Stomach smooth muscle (tissue), 2 donors: ENCODE measurements at regions not wholly inside any gene's neighbourhood (a gene's known extent, or its start where the extent isn't known, plus 50 kb on each side); places are given as distances from the start of the nearest gene placed in this dataset.
A peak's percentile ranks its signal among the peaks of the same experiment; 100 is the strongest.
"Not testable (repeated sequence)": the region's sequence is repeated elsewhere in the genome, so short reads cannot be mapped to it uniquely, and the experiment has no call there.

Experiments used
- H3K27ac ChIP-seq: one replicate; pipeline ENCODE4 v1.7.0; 2013; ENCODE audit warnings: mild to moderate bottlenecking, low read length, inconsistent platforms
- H3K27me3 ChIP-seq, 2 donors: one replicate each; pipeline ENCODE4 v1.7.0; 2013; ENCODE audit warnings: low read length in 2 of 2; ENCODE audit not compliant: insufficient read depth in 2 of 2, control insufficient read depth in 1 of 2
- H3K36me3 ChIP-seq, 2 donors: one replicate each; pipeline ENCODE4 v1.7.0; 2013; ENCODE audit warnings: low read length in 2 of 2; ENCODE audit not compliant: control insufficient read depth in 2 of 2, insufficient read depth in 2 of 2
- H3K4me1 ChIP-seq: one replicate; pipeline ENCODE4 v1.7.0; 2013; ENCODE audit warnings: low read length; ENCODE audit not compliant: control insufficient read depth, insufficient read depth
- H3K4me3 ChIP-seq, 2 donors: one replicate each; pipeline ENCODE4 v1.7.0; 2013; ENCODE audit warnings: low read length in 2 of 2
- H3K9ac ChIP-seq, 2 donors: one replicate each; pipeline ENCODE4 v1.7.0; 2013; ENCODE audit warnings: low read length in 2 of 2, mild to moderate bottlenecking in 1 of 2
- H3K9me3 ChIP-seq, 2 donors: one replicate each; pipeline ENCODE4 v1.7.0; 2013; ENCODE audit warnings: low read length in 2 of 2; ENCODE audit not compliant: control insufficient read depth in 2 of 2
- donor health status: healthy.
- donor health status: Pancreatic carcinoma.

DNA sequence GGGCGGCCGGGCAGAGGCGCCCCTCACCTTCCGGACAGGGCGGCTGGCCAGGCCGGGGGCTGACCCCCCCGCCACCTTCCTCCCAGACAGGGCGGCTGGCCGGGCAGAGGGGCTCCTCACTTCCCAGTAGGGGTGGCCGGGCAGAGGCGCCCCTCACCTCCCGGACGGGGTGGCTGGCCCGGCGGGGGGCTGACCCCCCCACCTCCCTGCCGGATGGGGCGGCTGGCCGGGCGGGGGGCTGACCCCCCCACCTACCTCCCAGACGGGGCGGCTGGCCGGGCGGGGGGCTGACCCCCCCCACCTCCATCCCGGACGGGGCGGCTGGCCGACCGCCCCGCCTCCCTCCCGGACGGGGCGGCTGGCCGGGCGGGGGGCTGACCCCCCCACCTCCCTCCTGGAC lies 1615.5 kb upstream of the C9orf72 start:
- H3K36me3 ChIP-seq, H3K4me3 ChIP-seq, H3K9me3 ChIP-seq: not testable (repeated sequence)

DNA sequence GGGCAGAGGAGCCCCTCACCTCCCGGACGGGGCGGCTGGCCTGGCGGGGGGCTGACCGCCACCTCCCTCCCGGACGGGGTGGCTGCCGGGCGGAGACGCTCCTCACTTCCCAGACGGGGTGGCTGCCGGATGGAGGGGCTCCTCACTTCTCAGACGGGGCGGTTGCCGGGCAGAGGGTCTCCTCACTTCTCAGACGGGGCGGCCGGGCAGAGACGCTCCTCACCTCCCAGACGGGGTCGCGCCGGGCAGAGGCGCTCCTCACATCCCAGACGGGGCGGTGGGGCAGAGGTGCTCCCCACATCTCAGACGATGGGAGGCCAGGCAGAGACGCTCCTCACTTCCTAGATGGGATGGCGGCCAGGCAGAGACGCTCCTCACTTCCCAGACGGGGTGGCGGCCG lies 1615.9 kb upstream of the C9orf72 start:
- H3K4me1 ChIP-seq, H3K27ac ChIP-seq, H3K4me3 ChIP-seq, H3K27me3 ChIP-seq, H3K36me3 ChIP-seq, H3K9ac ChIP-seq, H3K9me3 ChIP-seq: not testable (repeated sequence)

More for the DNA sequence above, 1615.5 kb upstream of the C9orf72 start:
- H3K9ac ChIP-seq, H3K27me3 ChIP-seq, H3K27ac ChIP-seq, H3K4me1 ChIP-seq: not testable (repeated sequence)

DNA sequence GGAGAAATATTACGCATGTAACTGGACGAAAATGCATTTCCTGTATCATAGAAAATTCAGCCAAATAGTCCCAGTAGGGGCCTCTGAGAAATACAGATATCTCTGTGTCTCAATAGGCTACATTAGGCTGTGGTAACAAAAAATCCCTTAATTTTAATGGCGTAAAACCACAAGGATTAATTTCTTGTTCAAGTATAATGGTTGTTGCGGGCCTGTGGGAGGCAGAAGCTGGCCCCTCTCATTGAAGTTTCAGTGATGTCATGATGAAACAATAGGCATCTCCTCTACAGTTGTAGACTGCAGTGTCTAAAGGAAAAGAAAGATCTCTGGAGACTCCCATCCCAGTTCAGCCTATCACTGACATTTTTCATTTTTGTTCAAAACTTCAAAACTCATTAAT lies 1625.6 kb upstream of the C9orf72 start:
- Histone ChIP-seq H3K9ac (no peak overlapping the region), H3K4me1 (no peaks in the 10 kb centered on the region), H3K9me3 (no peaks in the 10 kb centered on the region), H3K27me3 (no peaks in the 10 kb centered on the region), H3K27ac (no peak overlapping the region), H3K36me3 (no peaks in the 10 kb centered on the region), H3K4me3 (no peak overlapping the region)

DNA sequence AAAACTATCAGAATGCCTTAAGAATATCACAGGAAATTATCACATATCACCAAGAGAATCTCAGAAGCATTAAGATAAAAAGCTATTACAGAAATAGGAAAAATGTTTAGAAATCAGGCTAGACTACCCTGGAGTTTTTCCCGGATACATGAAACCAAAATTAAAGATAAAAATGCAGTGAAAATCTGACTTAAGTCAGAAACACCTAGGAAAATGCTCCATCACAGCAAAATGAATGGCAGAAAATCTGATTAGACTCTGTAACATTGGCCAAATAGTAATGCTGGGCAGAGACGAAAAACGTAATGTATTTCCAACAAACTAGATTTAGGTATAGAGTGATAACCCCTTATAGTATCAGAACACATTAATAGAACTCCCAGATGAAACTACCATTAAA lies 1626.7 kb upstream of the C9orf72 start:
- Histone ChIP-seq H3K27ac (no peak overlapping the region), H3K9me3 (no peaks in the 10 kb centered on the region), H3K27me3 (no peaks in the 10 kb centered on the region), H3K9ac (no peak overlapping the region), H3K36me3 (no peaks in the 10 kb centered on the region), H3K4me1 (no peaks in the 10 kb centered on the region), H3K4me3 (no peak overlapping the region)

DNA sequence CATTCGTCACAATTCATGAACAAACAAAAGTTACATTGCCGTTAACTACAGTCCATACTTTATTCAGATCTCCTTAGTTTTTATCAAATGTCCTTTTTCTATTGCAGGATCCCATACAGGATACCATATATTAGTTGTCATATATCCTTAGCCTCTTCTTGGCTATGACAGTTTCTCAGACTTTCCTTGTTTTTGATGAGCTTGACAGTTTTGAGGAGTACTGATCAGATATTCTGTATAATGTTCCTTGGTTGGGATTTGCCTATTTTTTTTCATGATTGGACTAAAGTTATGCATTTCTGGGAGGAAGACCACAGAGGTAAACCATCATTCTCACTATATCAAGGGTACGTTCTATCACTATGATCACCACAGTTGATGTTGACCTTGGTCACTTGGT lies 1627.4 kb upstream of the C9orf72 start:
- Histone ChIP-seq H3K9me3 (no peaks in the 10 kb centered on the region), H3K9ac (no peak overlapping the region)

DNA sequence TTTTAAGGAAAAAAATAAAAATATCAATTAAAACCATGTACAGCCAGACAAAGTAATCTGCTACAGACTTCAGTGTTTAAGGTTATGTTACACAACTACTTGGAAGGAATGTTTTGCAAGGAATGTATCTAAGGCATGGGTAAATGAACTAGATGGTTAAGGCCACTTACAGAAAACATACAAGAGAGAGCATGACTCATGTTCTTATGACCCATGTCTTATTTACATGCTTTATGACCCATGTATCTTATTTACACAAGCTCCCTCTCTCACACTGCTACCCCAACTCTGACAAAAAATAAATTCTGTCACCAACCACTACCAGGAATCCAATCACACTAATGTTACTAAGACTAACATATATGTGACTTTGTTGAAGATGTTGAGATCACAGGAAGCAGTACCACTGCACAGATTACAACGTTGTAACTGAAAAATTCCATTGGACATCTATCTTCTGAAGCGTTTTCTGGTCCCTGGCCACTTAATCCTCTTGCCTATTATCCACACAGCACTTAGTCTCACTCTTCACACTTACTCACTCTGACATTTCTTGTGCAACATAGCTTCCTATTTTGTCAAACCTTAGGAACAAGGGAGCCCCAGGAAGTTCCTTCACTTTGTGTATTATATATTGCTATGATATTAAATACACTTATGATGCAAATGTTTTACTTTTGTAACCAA lies 1630.1 kb upstream of the C9orf72 start:
- Histone ChIP-seq H3K4me1 (no peaks in the 10 kb centered on the region), H3K27me3 (no peaks in the 10 kb centered on the region), H3K9ac (no peak overlapping the region), H3K27ac (no peak overlapping the region), H3K36me3 (no peaks in the 10 kb centered on the region), H3K4me3 (no peak overlapping the region), H3K9me3 (no peaks in the 10 kb centered on the region)

More for the DNA sequence above, 1627.4 kb upstream of the C9orf72 start:
- H3K36me3 ChIP-seq = no peaks in the 10 kb centered on the region
- no peaks in the 10 kb centered on the region for H3K27me3 ChIP-seq
- H3K27ac ChIP-seq = no peak overlapping the region
- no peaks in the 10 kb centered on the region for H3K4me1 ChIP-seq
- H3K4me3 ChIP-seq = no peak overlapping the region

DNA sequence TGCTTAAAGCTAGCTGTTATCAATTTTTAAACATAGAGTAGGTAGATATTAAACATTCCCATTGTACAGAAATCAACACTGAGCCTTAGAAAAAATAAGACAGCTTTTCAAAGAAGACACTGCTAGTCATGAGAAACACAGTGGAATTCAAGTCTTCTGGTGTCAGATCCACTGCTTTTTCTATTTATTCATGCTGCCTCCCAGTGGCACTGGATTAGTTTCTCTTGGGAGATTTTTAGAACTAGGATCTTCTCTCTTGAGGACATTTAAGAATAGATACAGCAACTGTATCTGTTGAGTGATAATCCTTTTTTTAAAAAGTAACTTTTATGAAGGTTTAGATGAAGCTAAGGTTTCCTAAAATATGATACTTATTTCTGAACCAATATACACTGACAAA lies 1635.4 kb upstream of the C9orf72 start:
- peaks cover 15 to 28% of the 10 kb centered on the region in 2 donors for H3K27me3 ChIP-seq
- no peak overlapping the region for H3K4me3 ChIP-seq
- no peak overlapping the region for H3K27ac ChIP-seq
- no peaks in the 10 kb centered on the region for H3K36me3 ChIP-seq
- H3K9me3 ChIP-seq = no peaks in the 10 kb centered on the region
- H3K4me1 ChIP-seq = peaks cover 14% of the 10 kb centered on the region
- H3K9ac ChIP-seq = no peak overlapping the region

DNA sequence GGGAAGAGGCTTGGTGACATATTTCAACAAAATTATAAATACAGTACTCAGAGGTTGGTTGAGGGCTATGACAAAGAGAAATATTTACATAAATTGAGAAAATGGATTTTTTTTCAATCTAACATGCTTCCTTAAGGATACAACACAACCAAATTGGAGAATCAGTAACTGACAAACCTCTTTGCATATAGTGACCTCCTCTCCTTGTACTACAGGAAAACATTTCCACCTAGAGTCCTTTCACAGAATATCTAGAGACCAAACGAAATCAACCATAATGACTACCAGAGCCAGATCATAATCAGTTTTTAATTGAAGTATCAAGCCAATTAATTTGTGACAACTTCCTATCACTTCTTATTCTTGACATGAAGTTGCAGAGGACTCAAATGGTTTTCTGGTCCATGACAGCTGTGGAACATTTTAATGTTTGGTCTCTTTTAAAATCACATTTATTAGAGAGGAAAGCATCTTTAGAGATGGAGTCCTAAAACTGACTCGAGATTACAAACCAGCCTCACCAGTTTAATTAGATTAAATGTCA lies 1636.5 kb upstream of the C9orf72 start:
- no peaks in the 10 kb centered on the region for H3K36me3 ChIP-seq
- H3K4me1 ChIP-seq = peaks cover 18% of the 10 kb centered on the region
- H3K27ac ChIP-seq = no peak overlapping the region
- H3K9ac ChIP-seq = no peak overlapping the region
- peaks cover 25 to 39% of the 10 kb centered on the region in 2 donors for H3K27me3 ChIP-seq
- no peak overlapping the region for H3K4me3 ChIP-seq
- no peaks in the 10 kb centered on the region for H3K9me3 ChIP-seq

DNA sequence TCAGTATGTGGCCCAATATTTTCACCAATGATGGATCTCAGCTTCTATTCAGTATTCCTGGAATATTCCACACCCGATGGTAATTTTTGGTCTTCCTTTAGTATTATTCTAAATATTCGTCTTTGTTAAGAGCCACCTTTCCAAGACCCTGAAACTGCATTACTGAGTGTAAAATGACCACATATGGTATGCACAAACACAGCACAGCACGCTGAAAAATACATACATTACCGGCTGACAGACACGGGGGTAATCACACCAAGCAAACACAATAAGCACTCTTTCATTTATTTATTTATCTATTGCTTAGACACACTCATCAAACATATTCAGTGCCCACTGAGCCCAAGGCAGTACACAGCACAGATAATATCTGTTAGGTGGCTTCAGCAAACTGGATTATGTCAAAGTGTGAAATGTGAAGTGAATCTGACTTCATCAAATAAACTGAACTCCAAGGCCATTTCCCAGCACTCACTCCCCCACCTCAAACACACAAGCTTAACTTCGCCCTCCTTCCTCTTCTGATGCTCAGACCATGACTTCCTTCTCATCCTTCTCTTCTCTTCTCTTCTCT lies 1637.8 kb upstream of the C9orf72 start:
- no peaks in the 10 kb centered on the region for H3K36me3 ChIP-seq
- no peaks in the 10 kb centered on the region for H3K9me3 ChIP-seq
- H3K27ac ChIP-seq = no peak overlapping the region
- peaks cover 28 to 51% of the 10 kb centered on the region in 2 donors for H3K27me3 ChIP-seq
- H3K9ac ChIP-seq = no peak overlapping the region
- peaks cover 19% of the 10 kb centered on the region for H3K4me1 ChIP-seq
- H3K4me3 ChIP-seq = no peak overlapping the region

DNA sequence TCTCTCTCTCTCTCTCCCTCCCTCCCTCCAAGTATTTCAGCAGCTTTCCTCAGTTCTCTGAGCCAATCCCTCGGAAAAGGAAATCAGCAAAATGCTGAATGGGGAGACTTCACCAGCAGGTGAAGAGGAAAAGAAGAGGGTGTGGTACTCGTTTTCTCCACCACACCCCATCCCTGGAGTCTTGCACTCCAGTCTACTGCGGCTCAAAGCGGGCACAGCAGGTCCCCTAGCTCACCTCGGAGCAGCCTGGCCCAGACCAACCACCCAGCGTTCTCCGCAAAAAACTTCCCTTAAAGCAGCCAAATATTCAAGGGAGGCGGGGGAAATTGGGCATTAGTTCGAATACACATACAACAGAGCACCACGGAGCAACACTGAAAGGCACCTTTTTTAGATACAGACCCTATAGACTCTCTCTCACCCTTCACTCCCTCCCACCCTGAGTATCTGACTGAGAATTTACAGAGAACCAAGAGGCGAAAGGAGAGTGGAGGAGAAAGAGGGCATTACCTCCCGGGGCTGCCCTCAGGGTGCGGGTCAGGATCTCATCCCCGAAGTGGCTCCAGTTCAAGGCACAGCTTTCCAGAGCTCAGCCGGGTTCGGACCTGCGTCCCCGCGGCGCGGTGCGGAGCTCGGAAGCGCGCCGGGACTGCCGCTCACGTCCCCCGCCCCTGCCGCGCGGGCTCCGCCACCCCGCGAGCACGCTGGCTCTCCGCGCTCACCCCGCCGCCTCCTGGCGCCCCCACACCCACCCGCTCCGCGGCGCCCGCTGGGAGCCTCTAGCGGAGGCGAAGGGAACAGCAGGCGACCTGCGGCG lies 1638.5 kb upstream of the C9orf72 start:
- H3K9ac ChIP-seq = no peak overlapping the region
- peaks cover 28 to 55% of the 10 kb centered on the region in 2 donors for H3K27me3 ChIP-seq
- H3K27ac ChIP-seq = no peak overlapping the region
- H3K4me1 ChIP-seq = peaks cover 19% of the 10 kb centered on the region
- H3K36me3 ChIP-seq = no peaks in the 10 kb centered on the region
- H3K4me3 ChIP-seq = peak overlapping the region; percentile 58 to 59
- no peaks in the 10 kb centered on the region for H3K9me3 ChIP-seq
